Esophagus muscularis mucosa (tissue), 3 donors: ENCODE measurements at regions not wholly inside any gene's neighbourhood (a gene's known extent, or its start where the extent isn't known, plus 50 kb on each side); places are given as distances from the start of the nearest gene placed in this dataset.

Experiments used
- CTCF ChIP-seq, 3 experiments: fragments of 200-600 bp in 2 of 3; fragments of 450-650 bp in 1 of 3; sonication (generic) in 2 of 3; IDR thresholded peaks; one replicate each; pipeline ENCODE4 v1.5.1; 2017 to 2019; ENCODE audit warnings: antibody characterized with exemption in 3 of 3, mild to moderate bottlenecking in 2 of 3, moderate library complexity in 1 of 3
- POLR2AphosphoS5 ChIP-seq, 2 donors: sonication (generic); formaldehyde crosslinking; IDR thresholded peaks; one replicate each; pipeline ENCODE4 v1.6.1; 2017; ENCODE audit warnings: antibody characterized with exemption in 2 of 2

GRCh38 chr2:16264931-16265540 is 324.7 kb downstream of the MYCN start:
- TF ChIP-seq CTCF (IDR thresholded peaks at IDR 0.05) (no peak), POLR2AphosphoS5 (IDR thresholded peaks at IDR 0.05) (no peak)
